Ascending aorta (tissue), 2 donors: ENCODE measurements at regions not wholly inside any gene's neighbourhood (a gene's known extent, or its start where the extent isn't known, plus 50 kb on each side); places are given as distances from the start of the nearest gene placed in this dataset.

ENCODE experiments used
- DNase-seq, 2 donors: peaks; one replicate each; pipeline ENCODE4 v3.0.0-alpha.2; 2019; ENCODE audit warnings: low spot score in 2 of 2
- H3K27ac ChIP-seq, 2 donors: fragments of 200-600 bp; sonication (generic); one replicate each; pipeline ENCODE4 v1.5.1; 2016 to 2017; ENCODE audit warnings: mild to moderate bottlenecking in 1 of 2
- H3K27me3 ChIP-seq: fragments of 200-600 bp; sonication (generic); one replicate; pipeline ENCODE4 v1.5.1; 2017
- H3K36me3 ChIP-seq, 2 donors: fragments of 200-600 bp; sonication (generic); one replicate each; pipeline ENCODE4 v1.5.1; 2016
- H3K4me1 ChIP-seq, 2 donors: fragments of 200-600 bp; sonication (generic); one replicate each; pipeline ENCODE4 v1.5.1; 2016 to 2017; ENCODE audit warnings: mild to moderate bottlenecking in 1 of 2
- H3K4me3 ChIP-seq, 2 donors: fragments of 200-600 bp; sonication (generic); one replicate each; pipeline ENCODE4 v1.5.1; 2016 to 2017; ENCODE audit warnings: mild to moderate bottlenecking in 1 of 2
- H3K9me3 ChIP-seq, 2 donors: fragments of 200-600 bp; sonication (generic); one replicate each; pipeline ENCODE4 v1.5.1; 2016
- intact Hi-C: fragments of 100-400 bp; cut with DNase I; formaldehyde crosslinking; loops from one replicate; pipeline ENCODE4 v1.15.1; 2023
- TF ChIP-seq, protein P1 (sequence below), 3 experiments: fragments of 200-600 bp in 2 of 3; fragments of 450-650 bp in 1 of 3; sonication (generic) in 2 of 3; IDR thresholded peaks; one replicate each; pipeline ENCODE4 v1.5.1; 2016 to 2019; ENCODE audit warnings: antibody characterized with exemption in 3 of 3, mild to moderate bottlenecking in 1 of 3, moderate library complexity in 1 of 3

DNA sequence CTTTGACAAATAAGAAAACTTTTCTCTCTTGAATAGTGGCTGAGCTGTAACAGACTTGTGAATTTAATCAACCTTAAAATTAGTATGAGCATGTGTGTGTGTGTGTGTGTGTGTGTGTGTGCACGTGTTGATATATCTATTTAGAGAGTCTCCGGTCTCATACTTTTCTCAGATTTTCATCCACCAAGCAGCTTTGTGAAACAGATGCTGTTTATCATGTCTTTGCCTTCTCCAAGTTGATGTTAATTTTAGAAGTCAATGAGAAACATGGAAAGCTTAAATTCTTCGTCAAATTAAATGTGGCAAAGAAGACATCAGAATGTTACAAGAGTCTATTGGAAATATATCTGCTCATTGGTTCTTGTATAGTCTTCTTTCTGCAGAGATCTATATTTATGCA is 839.2 kb upstream of the CELF2 start:
- DNase-seq, result no peak
- Histone ChIP-seq H3K36me3 (no peaks in the 10 kb centered on the region), H3K9me3 (no peaks in the 10 kb centered on the region), H3K27me3 (no peaks in the 10 kb centered on the region), H3K27ac (no peak overlapping the region), H3K4me1 (no peaks in the 10 kb centered on the region), H3K4me3 (no peak overlapping the region)
- intact Hi-C loops, result no loop called here
- TF ChIP-seq, protein P1, sequence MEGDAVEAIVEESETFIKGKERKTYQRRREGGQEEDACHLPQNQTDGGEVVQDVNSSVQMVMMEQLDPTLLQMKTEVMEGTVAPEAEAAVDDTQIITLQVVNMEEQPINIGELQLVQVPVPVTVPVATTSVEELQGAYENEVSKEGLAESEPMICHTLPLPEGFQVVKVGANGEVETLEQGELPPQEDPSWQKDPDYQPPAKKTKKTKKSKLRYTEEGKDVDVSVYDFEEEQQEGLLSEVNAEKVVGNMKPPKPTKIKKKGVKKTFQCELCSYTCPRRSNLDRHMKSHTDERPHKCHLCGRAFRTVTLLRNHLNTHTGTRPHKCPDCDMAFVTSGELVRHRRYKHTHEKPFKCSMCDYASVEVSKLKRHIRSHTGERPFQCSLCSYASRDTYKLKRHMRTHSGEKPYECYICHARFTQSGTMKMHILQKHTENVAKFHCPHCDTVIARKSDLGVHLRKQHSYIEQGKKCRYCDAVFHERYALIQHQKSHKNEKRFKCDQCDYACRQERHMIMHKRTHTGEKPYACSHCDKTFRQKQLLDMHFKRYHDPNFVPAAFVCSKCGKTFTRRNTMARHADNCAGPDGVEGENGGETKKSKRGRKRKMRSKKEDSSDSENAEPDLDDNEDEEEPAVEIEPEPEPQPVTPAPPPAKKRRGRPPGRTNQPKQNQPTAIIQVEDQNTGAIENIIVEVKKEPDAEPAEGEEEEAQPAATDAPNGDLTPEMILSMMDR (IDR thresholded peaks at IDR 0.05), result no peak

DNA sequence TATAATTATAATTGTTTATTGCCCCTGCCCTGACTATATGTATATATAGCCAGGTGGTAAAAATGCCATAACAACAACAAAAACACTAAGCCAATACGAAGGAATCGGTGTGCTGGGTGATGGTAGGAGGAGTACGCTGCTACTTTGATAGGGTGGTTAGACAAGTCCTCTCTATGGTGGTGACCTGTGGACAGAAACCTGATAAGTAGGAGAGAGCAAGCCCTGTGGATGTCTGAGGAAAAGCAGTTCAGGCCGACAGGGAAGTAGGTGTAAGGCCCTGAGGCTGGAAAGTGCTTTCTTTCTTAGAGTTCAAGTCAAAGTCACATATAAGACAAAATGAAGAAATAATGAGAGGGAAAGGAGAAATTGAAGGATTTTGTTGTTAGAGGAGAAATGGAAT is 823.8 kb upstream of the CELF2 start:
- Histone ChIP-seq H3K4me1 (no peaks in the 10 kb centered on the region), H3K4me3 (no peak overlapping the region), H3K27ac (no peak overlapping the region), H3K36me3 (no peaks in the 10 kb centered on the region), H3K9me3 (no peaks in the 10 kb centered on the region), H3K27me3 (no peaks in the 10 kb centered on the region)
- TF ChIP-seq, protein P1 (IDR thresholded peaks at IDR 0.05), result no peak
- intact Hi-C loops, result no loop called here
- no peak for DNase-seq

DNA sequence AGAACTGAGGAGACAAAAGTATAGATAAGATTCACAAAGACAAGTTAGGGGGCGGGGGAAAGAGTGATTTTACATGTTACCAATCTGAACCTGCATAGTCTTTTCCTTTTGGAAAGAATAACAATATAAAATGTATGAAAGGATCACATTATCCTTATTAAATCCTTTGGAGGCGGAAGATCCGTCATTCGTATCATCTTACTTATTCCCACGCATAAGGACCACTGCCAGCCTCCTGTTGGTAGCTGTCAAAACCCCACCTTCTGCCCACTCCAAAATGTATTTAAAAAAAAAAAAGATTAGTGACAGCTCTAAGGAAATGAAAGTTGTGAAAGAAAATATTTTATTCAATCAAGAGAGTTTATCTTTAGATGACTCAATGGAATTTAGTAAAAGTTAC is 821.0 kb upstream of the CELF2 start:
- no peaks in the 10 kb centered on the region for H3K4me1 ChIP-seq
- H3K9me3 ChIP-seq, result no peaks in the 10 kb centered on the region
- H3K27ac ChIP-seq, result no peak overlapping the region
- no peak overlapping the region for H3K4me3 ChIP-seq
- TF ChIP-seq, protein P1 (IDR thresholded peaks at IDR 0.05), result no peak
- DNase-seq, result no peak
- H3K27me3 ChIP-seq, result no peaks in the 10 kb centered on the region
- H3K36me3 ChIP-seq, result no peaks in the 10 kb centered on the region
- intact Hi-C loops, result no loop called here

DNA sequence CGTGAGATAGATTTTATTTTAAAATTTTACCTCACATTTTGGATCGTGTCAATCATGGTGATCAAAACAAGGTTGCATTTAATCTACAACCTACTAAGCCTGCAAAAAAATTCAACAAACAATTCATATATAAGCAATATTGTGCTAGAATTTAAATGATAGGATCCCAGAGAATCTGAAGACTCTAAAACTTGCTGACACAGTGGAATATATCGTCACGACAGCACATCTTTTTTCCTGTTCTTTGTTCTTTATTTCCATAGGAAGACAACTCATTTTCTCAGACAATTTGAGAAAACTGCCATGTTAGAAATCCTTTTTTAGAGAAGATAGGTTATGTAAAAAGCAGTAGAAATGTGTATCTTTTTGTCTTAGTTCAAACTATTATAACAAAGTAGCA is 820.2 kb upstream of the CELF2 start:
- no peak overlapping the region for H3K27ac ChIP-seq
- TF ChIP-seq, protein P1 (IDR thresholded peaks at IDR 0.05), result no peak
- intact Hi-C loops, result no loop called here

GRCh38 chr10:10198363-10198762 is 819.3 kb upstream of the CELF2 start:
- no peak overlapping the region for H3K27ac ChIP-seq
- TF ChIP-seq, protein P1 (IDR thresholded peaks at IDR 0.05), result no peak
- H3K9me3 ChIP-seq, result no peaks in the 10 kb centered on the region
- no peak for DNase-seq
- H3K4me3 ChIP-seq, result no peak overlapping the region
- H3K36me3 ChIP-seq, result no peaks in the 10 kb centered on the region
- H3K4me1 ChIP-seq, result no peaks in the 10 kb centered on the region
- intact Hi-C loops, result no loop called here
- H3K27me3 ChIP-seq, result no peaks in the 10 kb centered on the region

More for the DNA sequence above, 820.2 kb upstream of the CELF2 start:
- Histone ChIP-seq H3K36me3 (no peaks in the 10 kb centered on the region), H3K27me3 (no peaks in the 10 kb centered on the region), H3K4me3 (no peak overlapping the region), H3K4me1 (no peaks in the 10 kb centered on the region), H3K9me3 (no peaks in the 10 kb centered on the region)
- no peak for DNase-seq

DNA sequence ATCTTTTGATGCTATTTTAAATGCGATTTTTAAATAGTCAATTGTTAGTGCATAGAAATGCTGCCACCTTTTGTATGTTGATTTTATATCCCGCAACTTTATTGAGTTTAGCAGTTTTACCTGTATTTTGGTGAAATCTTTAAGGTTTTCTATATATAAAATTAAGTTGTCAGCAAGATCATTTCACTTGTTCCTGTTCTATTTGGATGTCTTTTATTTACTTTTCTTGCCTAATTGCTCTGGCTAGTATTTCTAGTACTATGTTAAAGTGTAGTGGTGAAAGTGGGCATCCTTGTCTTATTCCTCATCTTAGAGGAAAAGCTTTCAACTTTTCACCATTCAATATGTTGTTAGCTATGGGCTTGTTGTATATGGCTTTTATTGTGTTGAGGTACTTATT is 813.3 kb upstream of the CELF2 start:
- TF ChIP-seq, protein P1 (IDR thresholded peaks at IDR 0.05), result no peak
- H3K9me3 ChIP-seq, result peaks cover 0 to 13% of the 10 kb centered on the region in 2 donors
- H3K36me3 ChIP-seq, result no peaks in the 10 kb centered on the region
- H3K4me1 ChIP-seq, result no peaks in the 10 kb centered on the region
- H3K4me3 ChIP-seq, result no peak overlapping the region
- DNase-seq, result no peak
- intact Hi-C loops, result no loop called here
- no peaks in the 10 kb centered on the region for H3K27me3 ChIP-seq
- no peak overlapping the region for H3K27ac ChIP-seq
